Keratinocyte (primary cell): ENCODE measurements at regions not wholly inside any gene's neighbourhood (a gene's known extent, or its start where the extent isn't known, plus 50 kb on each side); places are given as distances from the start of the nearest gene placed in this dataset.

Experiments used
- DNase-seq: peaks from one replicate; pipeline ENCODE4 v3.0.0-alpha.2; 2011; ENCODE audit warnings: low read depth, missing footprints, low spot score
- FAIRE-seq: peaks from 2 replicates; lab custom pipeline; 2011; peaks lifted over from hg19 to GRCh38; lab: Jason Lieb, UNC
- H2AFZ ChIP-seq: 2 replicates; pipeline ENCODE4 v1.6.0; 2012; ENCODE audit warnings: low read length, control low read depth, inconsistent platforms; ENCODE audit not compliant: control insufficient read depth
- H3K27ac ChIP-seq: 2 replicates; pipeline ENCODE4 v1.5.1; 2011; ENCODE audit warnings: low read length; ENCODE audit not compliant: control insufficient read depth, insufficient read depth
- H3K27me3 ChIP-seq: 3 replicates; pipeline ENCODE4 v1.6.0; 2011; ENCODE audit warnings: low read length; ENCODE audit not compliant: control insufficient read depth, insufficient read depth; ENCODE audit errors: extremely low read depth
- H3K36me3 ChIP-seq, 2 experiments: 2 replicates in 1 of 2; 3 replicates in 1 of 2; pipeline ENCODE4 v1.5.1; 2011; ENCODE audit warnings: low read length in 2 of 2, mild to moderate bottlenecking in 1 of 2; ENCODE audit not compliant: control insufficient read depth in 2 of 2, insufficient read depth in 2 of 2; ENCODE audit errors: extremely low read depth in 1 of 2
- H3K4me1 ChIP-seq: 3 replicates; pipeline ENCODE4 v1.5.1; 2011; ENCODE audit warnings: low read length; ENCODE audit not compliant: control insufficient read depth, insufficient read depth; ENCODE audit errors: extremely low read depth
- H3K4me2 ChIP-seq: 3 replicates; pipeline ENCODE4 v1.6.0; 2011; ENCODE audit warnings: low read depth, low read length; ENCODE audit not compliant: control insufficient read depth, insufficient read depth; ENCODE audit errors: extremely low read depth
- H3K4me3 ChIP-seq, 3 experiments: fragments of 200-600 bp in 1 of 3; sonication (generic) in 1 of 3; 2 replicates in 2 of 3; 3 replicates in 1 of 3; pipeline ENCODE4 v1.5.1; 2011 to 2016; ENCODE audit warnings: low read length in 3 of 3, mild to moderate bottlenecking in 3 of 3, control low read depth in 2 of 3, inconsistent platforms in 1 of 3, low read depth in 1 of 3, mixed read lengths in 1 of 3, mixed run types in 1 of 3, moderate library complexity in 1 of 3; ENCODE audit not compliant: control insufficient read depth in 2 of 3, insufficient read depth in 2 of 3; ENCODE audit errors: extremely low read depth in 1 of 3
- H3K79me2 ChIP-seq: 2 replicates; pipeline ENCODE4 v1.6.0; 2012; ENCODE audit warnings: low read length; ENCODE audit not compliant: control insufficient read depth, insufficient read depth
- H3K9ac ChIP-seq: 3 replicates; pipeline ENCODE4 v1.6.0; 2011; ENCODE audit warnings: low read length; ENCODE audit not compliant: control insufficient read depth, insufficient read depth; ENCODE audit errors: extremely low read depth
- H3K9me1 ChIP-seq: 3 replicates; pipeline ENCODE4 v1.6.0; 2011; ENCODE audit warnings: low read length; ENCODE audit not compliant: control insufficient read depth, insufficient read depth; ENCODE audit errors: extremely low read depth
- H3K9me3 ChIP-seq: 2 replicates; pipeline ENCODE4 v1.5.1; 2012; ENCODE audit warnings: low read depth, low read length; ENCODE audit not compliant: control insufficient read depth
- H4K20me1 ChIP-seq: 3 replicates; pipeline ENCODE4 v1.6.0; 2011; ENCODE audit warnings: low read length; ENCODE audit not compliant: control insufficient read depth, insufficient read depth; ENCODE audit errors: extremely low read depth
- EZH2 ChIP-seq: IDR thresholded peaks from one replicate; pipeline ENCODE4 v1.6.1; 2012; ENCODE audit warnings: inconsistent platforms, mild to moderate bottlenecking, low read length, moderate library complexity
- dilution Hi-C: fragments of 300-500 bp; cut with MboI; formaldehyde crosslinking; loops from one replicate; pipeline ENCODE4 v1.7.0; 2020; ENCODE audit warnings: low sequenced_read_pairs; ENCODE audit not compliant: extremely low pct_ligation_motif_present
- TF ChIP-seq, protein P1 (sequence below), 3 experiments: IDR thresholded peaks in 1 of 3; conservative IDR thresholded peaks in 1 of 3; optimal IDR thresholded peaks in 1 of 3; 2 replicates in 2 of 3; 3 replicates in 1 of 3; pipeline versions ENCODE3 to v1.5.1; 2011; ENCODE audit warnings: low read length in 3 of 3, mild to moderate bottlenecking in 3 of 3, moderate library complexity in 2 of 3, control low read depth in 1 of 3, inconsistent platforms in 1 of 3; ENCODE audit not compliant: insufficient read depth in 2 of 3; ENCODE audit errors: extremely low read depth in 1 of 3

DNA sequence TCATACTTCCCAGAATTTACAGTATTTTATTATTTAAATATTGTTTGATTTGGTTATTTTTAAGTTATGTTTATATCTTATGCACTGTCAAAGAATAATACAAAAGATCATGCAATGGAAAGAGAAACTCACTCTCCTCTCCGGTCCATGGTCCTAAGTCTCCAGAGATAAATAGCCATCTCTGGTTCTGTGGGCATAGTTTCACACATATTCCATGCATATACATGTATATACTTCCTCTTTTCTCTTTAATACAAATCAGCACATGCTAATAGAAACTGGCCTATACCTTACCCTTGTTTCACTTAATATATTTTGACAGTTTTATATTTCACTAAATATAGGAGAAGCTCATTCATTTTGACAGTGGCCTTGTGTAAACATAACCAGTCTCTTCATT lies 901.7 kb upstream of the CITED2 start:
- Histone ChIP-seq H3K27me3 (no peaks in the 10 kb centered on the region), H3K4me2 (no peak overlapping the region), H3K79me2 (no peaks in the 10 kb centered on the region), H3K36me3 (no peaks in the 10 kb centered on the region), H3K4me1 (peaks cover 14% of the 10 kb centered on the region), H3K27ac (no peak overlapping the region), H4K20me1 (no peaks in the 10 kb centered on the region), H3K9ac (no peak overlapping the region), H3K9me3 (no peaks in the 10 kb centered on the region), H3K4me3 (no peak overlapping the region), H3K9me1 (no peaks in the 10 kb centered on the region), H2AFZ (no peak overlapping the region)
- dilution Hi-C loops: no loop called here
- FAIRE-seq (no peak), DNase-seq (no peak)
- TF ChIP-seq, protein P1, sequence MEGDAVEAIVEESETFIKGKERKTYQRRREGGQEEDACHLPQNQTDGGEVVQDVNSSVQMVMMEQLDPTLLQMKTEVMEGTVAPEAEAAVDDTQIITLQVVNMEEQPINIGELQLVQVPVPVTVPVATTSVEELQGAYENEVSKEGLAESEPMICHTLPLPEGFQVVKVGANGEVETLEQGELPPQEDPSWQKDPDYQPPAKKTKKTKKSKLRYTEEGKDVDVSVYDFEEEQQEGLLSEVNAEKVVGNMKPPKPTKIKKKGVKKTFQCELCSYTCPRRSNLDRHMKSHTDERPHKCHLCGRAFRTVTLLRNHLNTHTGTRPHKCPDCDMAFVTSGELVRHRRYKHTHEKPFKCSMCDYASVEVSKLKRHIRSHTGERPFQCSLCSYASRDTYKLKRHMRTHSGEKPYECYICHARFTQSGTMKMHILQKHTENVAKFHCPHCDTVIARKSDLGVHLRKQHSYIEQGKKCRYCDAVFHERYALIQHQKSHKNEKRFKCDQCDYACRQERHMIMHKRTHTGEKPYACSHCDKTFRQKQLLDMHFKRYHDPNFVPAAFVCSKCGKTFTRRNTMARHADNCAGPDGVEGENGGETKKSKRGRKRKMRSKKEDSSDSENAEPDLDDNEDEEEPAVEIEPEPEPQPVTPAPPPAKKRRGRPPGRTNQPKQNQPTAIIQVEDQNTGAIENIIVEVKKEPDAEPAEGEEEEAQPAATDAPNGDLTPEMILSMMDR (optimal IDR thresholded peaks at IDR 0.05 in 1 of 3, IDR thresholded peaks at IDR 0.05 in 1 of 3, conservative IDR thresholded peaks at IDR 0.05 in 1 of 3; ENCODE audit: extremely low read depth in 1 of 3, insufficient read depth in 2 of 3, low read length in 3 of 3): no peak

DNA sequence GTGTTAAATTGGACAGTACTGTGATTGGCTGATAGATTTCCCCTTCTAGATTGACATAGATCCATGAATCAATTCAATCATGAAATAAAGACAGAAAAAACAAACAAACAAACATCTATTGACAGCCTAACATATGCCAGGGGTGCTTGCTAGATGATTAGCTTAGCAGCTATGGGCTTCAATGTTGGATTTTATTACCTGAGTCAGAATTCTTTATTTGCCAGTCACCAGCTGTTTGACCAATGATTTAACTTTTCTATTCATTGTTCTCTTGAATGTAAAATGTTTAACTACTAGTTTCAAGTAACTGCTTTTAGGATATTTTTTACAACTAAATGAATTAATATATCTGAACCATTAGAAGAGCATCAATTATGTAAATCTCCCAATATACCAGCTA lies 901.3 kb upstream of the CITED2 start:
- no peaks in the 10 kb centered on the region for H3K79me2 ChIP-seq
- H3K4me3 ChIP-seq: no peak overlapping the region
- H3K27me3 ChIP-seq: no peaks in the 10 kb centered on the region
- H3K9me3 ChIP-seq: no peaks in the 10 kb centered on the region
- DNase-seq: no peak
- H3K27ac ChIP-seq: no peak overlapping the region
- dilution Hi-C loops: no loop called here
- H4K20me1 ChIP-seq: no peaks in the 10 kb centered on the region
- H3K4me2 ChIP-seq: no peak overlapping the region
- peaks cover 10% of the 10 kb centered on the region for H3K4me1 ChIP-seq
- TF ChIP-seq EZH2: no peak
- TF ChIP-seq, protein P1 (optimal IDR thresholded peaks at IDR 0.05 in 1 of 3, IDR thresholded peaks at IDR 0.05 in 1 of 3, conservative IDR thresholded peaks at IDR 0.05 in 1 of 3; ENCODE audit: extremely low read depth in 1 of 3, insufficient read depth in 2 of 3, low read length in 3 of 3): no peak
- FAIRE-seq: no peak
- H3K9ac ChIP-seq: no peak overlapping the region
- H3K9me1 ChIP-seq: no peaks in the 10 kb centered on the region
- H2AFZ ChIP-seq: no peak overlapping the region
- no peaks in the 10 kb centered on the region for H3K36me3 ChIP-seq
